ENCODE measurements at regions not wholly inside any gene's neighbourhood (a gene's known extent, or its start where the extent isn't known, plus 50 kb on each side); places are given as distances from the start of the nearest gene placed in this dataset.

DNA sequence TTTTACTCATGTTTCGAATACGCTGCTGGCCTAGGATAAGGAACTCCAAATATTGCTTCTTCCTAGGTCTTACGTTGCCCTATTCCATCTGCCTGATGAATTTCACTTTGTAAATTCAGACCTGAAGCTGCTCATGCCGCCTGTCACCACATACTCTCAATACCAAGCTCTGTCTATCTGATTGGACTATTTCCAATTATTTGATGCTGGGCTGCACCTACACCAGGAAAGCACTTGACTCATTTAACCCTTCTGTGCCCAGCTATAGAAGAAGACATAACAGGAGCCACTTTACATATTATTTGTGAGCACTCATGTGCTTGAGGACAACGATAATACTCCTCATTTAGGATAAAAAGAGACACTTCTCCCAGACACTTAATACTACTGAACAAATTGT lies 1293.9 kb upstream of the LRRTM1 start:
- no peak overlapping the region for H2AFZ ChIP-seq (ENCODE audit: control insufficient read depth, low read depth, low read length)
- TF ChIP-seq BCL11A (IDR thresholded peaks at IDR 0.05; ENCODE audit: low read depth, low read length) (no peak), SIX5 (IDR thresholded peaks at IDR 0.05; ENCODE audit: low read depth, low read length, severe bottlenecking) (no peak), FOXK2 (IDR thresholded peaks at IDR 0.05) (no peak), RELA (IDR thresholded peaks at IDR 0.05; ENCODE audit: borderline replicate concordance, partially characterized antibody) (no peak), SUZ12 (IDR thresholded peaks at IDR 0.05; ENCODE audit: unreplicated experiment) (no peak), NR2C1 (IDR thresholded peaks at IDR 0.05) (no peak), IRF4 (IDR thresholded peaks at IDR 0.05; ENCODE audit: low read depth, low read length) (no peak), EZH2 (IDR thresholded peaks at IDR 0.05; ENCODE audit: borderline replicate concordance, control insufficient read depth, low read depth, low read length) (no peak), MYB (IDR thresholded peaks at IDR 0.05; ENCODE audit: borderline replicate concordance, low read depth, low read length) (no peak), EED (IDR thresholded peaks at IDR 0.05; ENCODE audit: low read depth) (no peak), ZNF207 (IDR thresholded peaks at IDR 0.05; ENCODE audit: borderline replicate concordance) (no peak), SIN3A (IDR thresholded peaks at IDR 0.05; ENCODE audit: low read depth, low read length) (no peak), RAD21 (IDR thresholded peaks at IDR 0.05; ENCODE audit: insufficient read depth, low read depth, low read length) (no peak), NFXL1 (IDR thresholded peaks at IDR 0.05; ENCODE audit: borderline replicate concordance) (no peak), CBFB (IDR thresholded peaks at IDR 0.05; ENCODE audit: low read depth) (no peak), HDAC6 (IDR thresholded peaks at IDR 0.05; ENCODE audit: unreplicated experiment) (no peak), CREM (IDR thresholded peaks at IDR 0.05; ENCODE audit: low read depth) (no peak)
- TF ChIP-seq, protein P1, sequence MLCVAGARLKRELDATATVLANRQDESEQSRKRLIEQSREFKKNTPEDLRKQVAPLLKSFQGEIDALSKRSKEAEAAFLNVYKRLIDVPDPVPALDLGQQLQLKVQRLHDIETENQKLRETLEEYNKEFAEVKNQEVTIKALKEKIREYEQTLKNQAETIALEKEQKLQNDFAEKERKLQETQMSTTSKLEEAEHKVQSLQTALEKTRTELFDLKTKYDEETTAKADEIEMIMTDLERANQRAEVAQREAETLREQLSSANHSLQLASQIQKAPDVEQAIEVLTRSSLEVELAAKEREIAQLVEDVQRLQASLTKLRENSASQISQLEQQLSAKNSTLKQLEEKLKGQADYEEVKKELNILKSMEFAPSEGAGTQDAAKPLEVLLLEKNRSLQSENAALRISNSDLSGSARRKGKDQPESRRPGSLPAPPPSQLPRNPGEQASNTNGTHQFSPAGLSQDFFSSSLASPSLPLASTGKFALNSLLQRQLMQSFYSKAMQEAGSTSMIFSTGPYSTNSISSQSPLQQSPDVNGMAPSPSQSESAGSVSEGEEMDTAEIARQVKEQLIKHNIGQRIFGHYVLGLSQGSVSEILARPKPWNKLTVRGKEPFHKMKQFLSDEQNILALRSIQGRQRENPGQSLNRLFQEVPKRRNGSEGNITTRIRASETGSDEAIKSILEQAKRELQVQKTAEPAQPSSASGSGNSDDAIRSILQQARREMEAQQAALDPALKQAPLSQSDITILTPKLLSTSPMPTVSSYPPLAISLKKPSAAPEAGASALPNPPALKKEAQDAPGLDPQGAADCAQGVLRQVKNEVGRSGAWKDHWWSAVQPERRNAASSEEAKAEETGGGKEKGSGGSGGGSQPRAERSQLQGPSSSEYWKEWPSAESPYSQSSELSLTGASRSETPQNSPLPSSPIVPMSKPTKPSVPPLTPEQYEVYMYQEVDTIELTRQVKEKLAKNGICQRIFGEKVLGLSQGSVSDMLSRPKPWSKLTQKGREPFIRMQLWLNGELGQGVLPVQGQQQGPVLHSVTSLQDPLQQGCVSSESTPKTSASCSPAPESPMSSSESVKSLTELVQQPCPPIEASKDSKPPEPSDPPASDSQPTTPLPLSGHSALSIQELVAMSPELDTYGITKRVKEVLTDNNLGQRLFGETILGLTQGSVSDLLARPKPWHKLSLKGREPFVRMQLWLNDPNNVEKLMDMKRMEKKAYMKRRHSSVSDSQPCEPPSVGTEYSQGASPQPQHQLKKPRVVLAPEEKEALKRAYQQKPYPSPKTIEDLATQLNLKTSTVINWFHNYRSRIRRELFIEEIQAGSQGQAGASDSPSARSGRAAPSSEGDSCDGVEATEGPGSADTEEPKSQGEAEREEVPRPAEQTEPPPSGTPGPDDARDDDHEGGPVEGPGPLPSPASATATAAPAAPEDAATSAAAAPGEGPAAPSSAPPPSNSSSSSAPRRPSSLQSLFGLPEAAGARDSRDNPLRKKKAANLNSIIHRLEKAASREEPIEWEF (IDR thresholded peaks at IDR 0.05; ENCODE audit: insufficient replicate concordance, low read depth, low read length), result no peak
- RAD21 ChIA-PET (ENCODE audit: unreplicated experiment), result no interaction called here
- H3K4me3 ChIP-seq, result no peak overlapping the region
- POLR2A ChIA-PET, result no interaction called here
- no peaks in the 10 kb centered on the region for H3K27me3 ChIP-seq (replicated peaks in 1 of 2; ENCODE audit: control insufficient read depth in 2 of 2, insufficient read depth in 2 of 2, low read length in 1 of 2)
- H3K4me1 ChIP-seq (ENCODE audit: control insufficient read depth, insufficient read depth, low read length), result no peaks in the 10 kb centered on the region
- no peaks in the 10 kb centered on the region for H3K9me3 ChIP-seq (replicated peaks; ENCODE audit: control insufficient read depth, insufficient read depth, low read length)
- H3K79me2 ChIP-seq (ENCODE audit: control insufficient read depth, insufficient read depth, low read length), result no peaks in the 10 kb centered on the region
- H4K20me1 ChIP-seq (ENCODE audit: control insufficient read depth, insufficient read depth), result no peaks in the 10 kb centered on the region
- CTCF ChIA-PET, result interaction anchor here (0.6 to 1.1 kb wide), 2 partner anchors 12 to 30 kb away, joined by 3 read pairs; no protein-coding TSS in a partner anchor
- SMC1A ChIA-PET (ENCODE audit: uncharacterized antibody, unreplicated experiment), result interaction anchor here (0.7 to 1.6 kb wide), 5 partner anchors 12 to 303 kb away, joined by 3 to 5 read pairs (median 3); no protein-coding TSS in a partner anchor
- no peak for FAIRE-seq
- H3K4me2 ChIP-seq (ENCODE audit: control insufficient read depth, insufficient read depth), result no peak overlapping the region
- BruUV-seq (replicated peaks), result no TSS peak
- 22% methylated on average over 5 of the region's 5 CpGs for WGBS (ENCODE audit: insufficient coverage, insufficient replicate concordance, low lambda C conversion rate, missing lambda C conversion rate)
- H3K27ac ChIP-seq (ENCODE audit: control insufficient read depth, insufficient read depth), result no peak overlapping the region
- in situ Hi-C loops (cut with MboI) (no loop called here), intact Hi-C loops (cut with micrococcal nuclease; ENCODE audit: unreplicated experiment) (no loop called here)
- no peak for DNase-seq (ENCODE audit: low read depth, low spot score)
- H3K9ac ChIP-seq (ENCODE audit: control insufficient read depth, insufficient read depth, low read length), result no peak overlapping the region
- ATAC-seq, result no peak
- no peaks in the 10 kb centered on the region for H3K36me3 ChIP-seq (ENCODE audit: control insufficient read depth in 2 of 2, insufficient read depth in 2 of 2, low read length in 1 of 2)
